Kidney tubule cell (primary cell): ENCODE measurements at regions not wholly inside any gene's neighbourhood (a gene's known extent, or its start where the extent isn't known, plus 50 kb on each side); places are given as distances from the start of the nearest gene placed in this dataset.
"Not testable (repeated sequence)": the region's sequence is repeated elsewhere in the genome, so short reads cannot be mapped to it uniquely, and the experiment has no call there.

Source experiments
- DNase-seq: peaks from one replicate; pipeline ENCODE4 v3.0.0-alpha.2; 2018; ENCODE audit warnings: low spot score

GRCh38 chr4:174069848-174070330, 213.6 kb downstream of the FBXO8 start:
- no peak for DNase-seq

- no peak for DNase-seq
Observed at GRCh38 chr4:174066611-174067205, 216.8 kb downstream of the FBXO8 start.

GRCh38 chr4:174062831-174063230, 220.6 kb downstream of the FBXO8 start:
- DNase-seq = no peak

- DNase-seq = no peak
Observed at GRCh38 chr4:174061026-174061425, 222.4 kb downstream of the FBXO8 start.

- no peak for DNase-seq
Observed at GRCh38 chr4:174058846-174059245, 224.6 kb downstream of the FBXO8 start.

- DNase-seq = no peak
Observed at GRCh38 chr4:174056959-174057358, 226.5 kb downstream of the FBXO8 start.

GRCh38 chr4:174055344-174055743, 228.1 kb downstream of the FBXO8 start:
- no peak for DNase-seq

- no peak for DNase-seq
Observed at GRCh38 chr4:174053895-174054294, 229.6 kb downstream of the FBXO8 start.

- no peak for DNase-seq
Observed at GRCh38 chr4:174047363-174047762, 236.1 kb downstream of the FBXO8 start.

GRCh38 chr4:174045829-174046228, 237.6 kb downstream of the FBXO8 start:
- DNase-seq = not testable (repeated sequence)

- no peak for DNase-seq
Observed at GRCh38 chr4:174045381-174045780, 238.1 kb downstream of the FBXO8 start.

GRCh38 chr4:174041555-174042105, 241.8 kb downstream of the FBXO8 start:
- DNase-seq = no peak

- DNase-seq = no peak
Observed at GRCh38 chr4:174040287-174040686, 243.2 kb downstream of the FBXO8 start.

GRCh38 chr4:174038481-174038880, 245.0 kb downstream of the FBXO8 start:
- no peak for DNase-seq

- DNase-seq = no peak
Observed at GRCh38 chr4:174037631-174038030, 245.8 kb downstream of the FBXO8 start.

GRCh38 chr4:174037049-174037448, 246.4 kb downstream of the FBXO8 start:
- no peak for DNase-seq

GRCh38 chr4:174036576-174036975, 246.9 kb downstream of the FBXO8 start:
- DNase-seq = no peak

- no peak for DNase-seq
Observed at GRCh38 chr4:174036111-174036510, 247.4 kb downstream of the FBXO8 start.

GRCh38 chr4:174023641-174024040, 259.8 kb downstream of the FBXO8 start:
- DNase-seq = no peak

GRCh38 chr4:174018236-174018635, 265.2 kb downstream of the FBXO8 start:
- no peak for DNase-seq

- no peak for DNase-seq
Observed at GRCh38 chr4:174016251-174016650, 267.2 kb downstream of the FBXO8 start.

- no peak for DNase-seq
Observed at GRCh38 chr4:174012886-174013259, 270.6 kb downstream of the FBXO8 start.

GRCh38 chr4:174012135-174012885, 271.2 kb downstream of the FBXO8 start:
- DNase-seq = no peak
